HG03469 (cell line): ENCODE measurements at regions not wholly inside any gene's neighbourhood (a gene's known extent, or its start where the extent isn't known, plus 50 kb on each side); places are given as distances from the start of the nearest gene placed in this dataset.

Experiments
- ATAC-seq: cut with Tn5 transposase; IDR thresholded peaks from one replicate; pipeline ENCODE4 v1.9.1; 2021; ENCODE audit warnings: mild to moderate bottlenecking, moderate library complexity, moderate number of reproducible peaks; ENCODE audit not compliant: unreplicated experiment

DNA sequence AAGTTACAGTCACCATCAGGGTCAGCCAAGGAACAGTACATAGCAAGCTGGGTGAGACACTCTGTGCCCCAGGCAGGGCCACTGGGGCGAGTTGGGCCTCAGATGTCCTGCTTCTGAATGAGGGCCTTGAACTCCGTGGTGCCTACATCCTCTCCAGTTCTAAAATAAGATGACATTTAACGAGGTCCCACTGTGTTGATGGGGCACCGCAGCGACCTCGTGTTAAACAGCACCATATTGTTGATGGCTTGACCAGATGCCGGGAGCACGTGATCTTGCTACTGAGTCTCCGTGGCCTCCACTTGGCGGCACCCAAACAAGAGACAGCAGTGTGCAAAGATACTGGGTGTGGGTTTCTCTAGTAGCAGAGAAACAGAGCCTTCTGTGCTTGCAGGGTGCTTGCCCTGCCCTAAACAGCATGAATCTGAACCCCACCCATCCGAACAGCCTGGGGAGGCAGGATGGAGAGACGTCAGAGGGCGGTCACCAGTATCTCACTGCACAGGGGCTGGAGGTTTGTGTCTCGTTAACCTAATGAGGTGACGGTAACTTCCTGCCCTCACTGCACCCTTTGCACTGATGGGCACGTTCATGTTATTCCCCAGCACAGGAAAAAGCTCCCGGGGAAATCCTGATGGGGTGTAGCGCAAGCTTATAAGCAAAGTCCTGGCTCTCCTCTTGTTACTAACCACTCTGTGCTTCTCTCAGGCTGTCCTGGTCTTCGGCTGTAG is 324.4 kb downstream of the AJAP1 start:
- ATAC-seq: no peak

GRCh38 chr1:4977701-4978100 is 323.3 kb downstream of the AJAP1 start:
- ATAC-seq: no peak

DNA sequence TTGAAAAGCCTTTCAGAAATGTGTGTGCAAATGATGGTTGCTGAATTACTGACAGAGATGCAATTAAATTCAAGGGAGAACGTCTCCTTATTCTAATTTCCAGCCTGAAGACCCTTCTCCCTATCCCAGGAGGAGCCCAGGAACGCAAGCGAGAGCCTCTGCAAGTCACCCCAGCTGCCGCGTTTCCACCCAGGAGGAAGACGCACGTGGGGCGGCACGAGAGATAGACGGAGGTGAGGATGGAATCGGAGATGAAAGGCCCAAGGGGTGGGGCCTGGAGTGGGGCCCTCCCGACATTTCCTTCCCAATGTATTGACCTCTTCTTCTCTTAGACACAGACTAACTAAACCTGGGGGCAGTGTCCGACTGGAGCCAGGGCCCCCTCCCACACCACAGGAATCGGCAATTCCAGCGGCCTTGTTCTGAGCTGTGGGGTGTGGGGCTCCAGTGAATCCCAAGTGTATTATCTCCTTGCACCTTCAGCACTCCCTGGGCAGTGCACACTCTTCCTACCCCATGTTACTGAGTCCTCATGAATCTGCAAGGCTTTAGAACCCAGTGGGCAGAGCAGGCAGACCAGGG is 322.5 kb downstream of the AJAP1 start:
- ATAC-seq: no peak

GRCh38 chr1:4975856-4976255 is 321.4 kb downstream of the AJAP1 start:
- no peak for ATAC-seq

DNA sequence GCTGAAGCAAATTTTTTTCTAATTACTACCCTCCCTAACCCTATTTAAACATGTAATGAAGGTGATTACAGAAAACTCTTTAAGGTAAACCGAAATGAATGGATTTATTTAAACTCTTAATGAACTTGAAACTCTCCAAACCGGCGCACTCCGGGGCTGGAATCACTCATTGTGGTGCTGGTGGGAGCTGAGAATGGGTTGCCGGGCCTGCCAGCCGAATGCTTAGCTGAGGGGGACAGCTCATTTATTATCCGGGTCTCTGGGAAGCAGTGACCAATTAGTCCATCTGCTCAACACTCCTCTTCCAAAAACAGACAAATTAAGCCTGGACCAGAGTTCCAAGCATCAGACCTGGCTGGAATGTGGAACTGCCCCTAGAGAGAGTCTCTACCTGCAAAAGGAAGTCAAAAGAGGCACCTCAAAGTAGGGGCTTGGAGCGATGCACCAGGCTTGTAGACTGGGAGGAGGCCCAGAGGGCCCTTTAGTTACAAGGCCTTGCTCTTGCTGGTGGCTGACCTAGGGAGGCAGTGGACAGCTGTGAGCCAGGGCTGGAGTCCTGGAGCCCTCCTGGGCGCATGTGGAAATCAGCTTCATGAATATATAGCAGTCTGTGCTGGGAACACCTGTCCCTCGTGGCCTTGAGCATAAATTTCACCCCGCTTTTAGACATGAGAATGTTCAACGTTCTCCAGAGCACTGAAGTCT is 320.7 kb downstream of the AJAP1 start:
- ATAC-seq: no peak

DNA sequence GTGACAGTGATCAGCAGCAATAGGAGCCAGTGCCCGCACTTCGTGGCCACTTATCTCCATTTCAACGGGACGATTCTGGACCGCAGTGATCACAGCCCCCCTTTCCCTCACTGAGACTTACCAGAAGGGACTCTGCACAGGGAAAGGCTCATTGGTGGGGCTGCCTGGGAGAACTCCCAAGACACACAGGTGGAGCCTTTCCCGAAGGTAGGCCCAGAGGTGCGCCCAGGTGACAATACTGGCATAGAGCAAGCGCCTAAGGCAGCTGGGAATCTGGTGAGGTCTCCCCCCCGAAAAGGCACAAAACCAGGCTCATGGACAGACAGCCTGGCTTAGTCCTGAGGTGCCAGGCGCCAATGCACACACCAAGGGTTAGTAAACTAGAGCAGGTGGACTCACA is 318.9 kb downstream of the AJAP1 start:
- ATAC-seq: no peak

- ATAC-seq: no peak
Measured at GRCh38 chr1:4972761-4973320, 318.4 kb downstream of the AJAP1 start.

DNA sequence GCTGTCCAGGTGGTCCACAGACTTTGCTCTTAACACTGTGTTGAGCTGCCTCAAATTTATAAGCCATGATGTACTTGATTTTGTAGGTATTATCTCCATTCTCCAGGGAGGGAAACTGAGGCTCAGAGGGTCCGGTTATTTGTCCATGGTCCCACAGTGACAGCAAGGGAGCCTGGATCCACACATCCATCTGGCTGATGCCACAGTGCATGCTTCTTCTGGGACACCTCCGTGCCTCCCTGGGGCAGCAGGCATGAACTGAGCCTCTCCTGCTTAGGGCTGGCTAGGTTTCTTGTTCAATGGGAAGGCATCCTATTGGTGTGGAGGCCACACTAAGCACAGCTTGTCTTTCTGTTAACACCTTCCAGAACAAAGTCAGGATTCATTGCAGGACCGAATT is 317.3 kb downstream of the AJAP1 start:
- ATAC-seq: no peak

DNA sequence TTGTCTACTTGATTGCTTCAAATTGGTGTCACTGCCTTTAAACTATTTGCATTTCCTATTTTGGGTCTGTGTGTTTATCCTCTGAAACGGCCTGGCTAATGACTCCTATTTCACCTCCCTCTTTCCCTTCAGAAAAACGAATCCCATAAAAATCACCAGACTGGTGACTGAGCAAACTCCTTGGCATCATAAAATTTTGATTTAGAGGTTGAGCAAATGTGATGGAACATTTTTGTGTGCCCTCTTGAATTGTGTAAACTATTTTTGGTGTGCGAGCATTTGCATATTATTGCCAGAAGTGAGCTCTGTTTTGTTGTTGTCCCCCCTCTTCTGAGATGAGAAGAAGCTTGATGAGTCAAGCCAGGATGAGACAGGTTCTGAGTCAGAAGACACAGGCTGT is 316.1 kb downstream of the AJAP1 start:
- ATAC-seq: no peak

DNA sequence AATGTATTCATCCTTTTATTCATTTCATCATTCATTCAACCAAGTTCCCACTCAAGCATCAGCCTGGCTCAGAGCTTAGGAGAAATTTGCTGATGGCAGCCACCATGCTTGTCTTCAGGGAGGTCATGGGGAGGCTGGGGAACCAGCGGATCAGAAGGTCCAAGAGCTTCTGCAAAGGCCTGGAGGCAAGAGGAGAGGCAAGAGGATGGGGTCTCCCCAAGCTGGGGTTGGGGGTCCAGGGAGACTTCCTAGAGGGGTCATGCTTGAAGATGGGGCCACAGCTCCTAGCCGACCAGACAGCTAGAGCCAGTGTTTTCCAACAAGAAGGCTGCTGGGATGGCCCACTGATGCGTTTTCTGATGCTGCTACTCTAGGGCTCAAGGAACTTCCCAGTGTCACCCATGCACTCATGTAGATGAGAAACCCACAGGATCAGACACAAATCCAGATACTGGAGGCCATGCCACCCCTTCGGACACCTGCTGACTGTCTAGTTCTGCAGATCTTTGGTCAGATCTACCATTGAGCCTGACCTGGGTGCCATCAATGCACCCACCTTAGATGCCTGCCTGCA is 315.2 kb downstream of the AJAP1 start:
- no peak for ATAC-seq

DNA sequence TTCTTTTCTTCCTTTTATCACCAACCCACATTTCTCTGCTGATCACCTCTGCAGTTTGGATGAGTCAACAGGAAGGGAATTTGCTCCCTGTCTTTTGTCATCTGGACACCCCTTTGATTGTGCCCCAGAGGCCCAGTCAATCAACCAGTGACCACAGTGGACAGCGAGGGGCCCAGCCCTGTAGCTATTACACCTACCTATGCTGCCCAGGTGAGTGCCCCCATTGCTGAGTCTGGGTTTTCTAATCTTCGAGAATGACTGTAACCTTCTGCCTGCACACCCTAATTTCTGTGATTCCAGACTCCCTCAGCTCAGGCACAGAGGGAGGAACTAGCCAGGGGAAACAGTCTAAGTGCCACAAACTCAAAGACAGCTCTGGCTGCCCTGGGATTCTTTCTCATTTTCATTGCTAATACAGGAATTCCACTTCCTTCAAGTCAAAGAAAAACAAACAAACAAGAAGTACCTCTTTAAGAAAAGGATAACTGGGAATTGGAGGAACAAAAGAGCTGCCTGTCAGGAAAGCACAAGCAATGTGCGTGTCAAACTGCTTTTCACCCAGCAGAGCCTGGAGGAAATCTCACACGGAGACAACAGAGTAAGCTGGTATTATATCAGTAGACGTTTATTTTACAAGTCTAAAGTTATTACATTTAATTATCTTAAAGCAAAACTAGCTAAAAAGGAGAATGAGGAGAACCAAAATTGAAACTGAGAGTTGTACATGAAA is 311.1 kb downstream of the AJAP1 start:
- no peak for ATAC-seq

GRCh38 chr1:4964634-4965345 is 310.4 kb downstream of the AJAP1 start:
- ATAC-seq: no peak

DNA sequence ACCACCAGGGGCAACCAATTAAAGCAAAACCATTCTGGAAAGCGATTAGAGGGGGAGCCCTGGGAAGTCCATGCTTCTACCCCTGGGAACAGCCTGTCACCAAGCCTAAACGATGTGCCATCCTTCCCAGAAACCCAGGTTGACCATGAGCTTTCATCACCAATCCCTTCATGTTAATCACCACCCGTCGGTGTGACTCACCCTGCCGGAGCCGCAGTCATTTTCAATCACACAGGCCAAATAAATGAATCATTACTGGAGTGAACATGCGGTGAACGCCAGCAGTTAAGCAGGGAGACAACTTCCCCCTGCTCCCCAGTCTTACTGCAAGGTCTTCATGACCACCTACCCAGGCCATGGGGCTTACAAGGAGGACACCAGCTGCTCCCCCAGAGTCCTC is 308.8 kb downstream of the AJAP1 start:
- ATAC-seq: no peak

DNA sequence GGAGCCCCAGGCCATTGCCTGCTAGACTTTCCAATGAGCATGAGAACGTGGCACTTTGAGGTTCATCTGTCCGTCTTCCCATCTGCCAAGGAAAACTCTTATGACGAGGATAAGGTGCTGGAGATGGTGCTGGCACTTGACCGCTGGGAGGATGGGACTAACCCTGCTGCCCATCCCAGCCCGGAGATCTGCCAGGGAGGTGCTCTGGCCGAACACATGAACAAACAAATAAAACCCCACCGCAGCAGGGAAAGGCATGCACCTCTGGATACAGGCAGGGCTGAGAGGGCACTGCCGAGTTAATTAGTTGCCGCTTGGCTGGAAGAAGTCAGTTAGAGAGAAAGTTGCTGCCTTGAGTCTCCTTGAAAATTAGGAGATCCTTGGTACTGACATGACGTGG is 308.4 kb downstream of the AJAP1 start:
- ATAC-seq: no peak

GRCh38 chr1:4961935-4962645 is 307.7 kb downstream of the AJAP1 start:
- no peak for ATAC-seq

- ATAC-seq: no peak
Measured at GRCh38 chr1:4960782-4961475, 306.5 kb downstream of the AJAP1 start.

- no peak for ATAC-seq
Measured at GRCh38 chr1:4960336-4960735, 305.9 kb downstream of the AJAP1 start.

DNA sequence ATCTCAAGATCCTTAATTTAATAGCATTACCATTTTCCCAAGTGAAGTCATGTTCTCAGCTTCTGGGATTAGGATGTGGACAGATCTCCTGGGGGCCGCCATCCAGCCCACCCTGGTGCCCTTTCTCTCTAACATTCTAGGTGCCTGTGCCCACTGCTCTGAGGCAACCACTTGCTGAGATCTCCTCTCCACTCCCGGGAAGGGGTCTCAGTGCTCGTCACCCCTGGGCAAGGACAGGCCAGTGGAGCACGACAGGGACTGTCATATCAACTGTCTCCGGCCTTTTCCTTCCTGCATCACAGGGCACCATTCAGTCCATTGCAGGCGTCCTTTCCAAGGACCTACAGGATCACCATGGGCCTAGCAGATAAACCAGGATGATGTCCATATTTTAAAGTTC is 304.8 kb downstream of the AJAP1 start:
- ATAC-seq: no peak

GRCh38 chr1:4957027-4957426 is 302.6 kb downstream of the AJAP1 start:
- no peak for ATAC-seq
